Gastrocnemius medialis (tissue), 4 donors: ENCODE measurements at regions not wholly inside any gene's neighbourhood (a gene's known extent, or its start where the extent isn't known, plus 50 kb on each side); places are given as distances from the start of the nearest gene placed in this dataset.
"Not testable (repeated sequence)": the region's sequence is repeated elsewhere in the genome, so short reads cannot be mapped to it uniquely, and the experiment has no call there.

Experiments used
- ATAC-seq, 2 donors: fragments of 150-250 bp; one replicate each; pipeline ENCODE4 v1.9.1; 2016
- DNase-seq, 2 donors: peaks; one replicate each; pipeline ENCODE4 v3.0.0-alpha.2; 2019
- H3K27ac ChIP-seq, 4 donors: fragments of 200-600 bp; sonication (generic); 1 replicate in 1 of 4; 2 replicates in 3 of 4; pipeline ENCODE4 v1.5.1; 2016 to 2018; ENCODE audit warnings: mild to moderate bottlenecking in 2 of 4, moderate library complexity in 1 of 4
- H3K27me3 ChIP-seq, 3 donors: fragments of 200-600 bp; sonication (generic) in 2 of 3; 1 replicate in 1 of 3; 2 replicates in 2 of 3; pipeline versions ENCODE4 v1.5.1 to v1.6.0; 2016 to 2019; ENCODE audit warnings: mild to moderate bottlenecking in 1 of 3, moderate library complexity in 1 of 3
- H3K36me3 ChIP-seq, 2 donors: fragments of 200-600 bp; sonication (generic) in 1 of 2; one replicate each; pipeline ENCODE4 v1.5.1; 2017 to 2018
- H3K4me1 ChIP-seq, 2 donors: fragments of 200-600 bp; sonication (generic) in 1 of 2; one replicate each; pipeline ENCODE4 v1.5.1; 2016 to 2017; ENCODE audit warnings: mild to moderate bottlenecking in 2 of 2
- H3K4me3 ChIP-seq, 4 donors: fragments of 200-600 bp; sonication (generic) in 3 of 4; 1 replicate in 1 of 4; 2 replicates in 3 of 4; pipeline ENCODE4 v1.5.1; 2016 to 2019; ENCODE audit warnings: mild to moderate bottlenecking in 2 of 4
- H3K9me3 ChIP-seq, 3 donors: fragments of 200-600 bp; sonication (generic) in 2 of 3; 1 replicate in 1 of 3; 2 replicates in 2 of 3; pipeline ENCODE4 v1.5.1; 2016 to 2019
- POLR2A ChIP-seq, 2 donors: fragments of 450-650 bp; IDR thresholded peaks; one replicate each; pipeline ENCODE4 v1.6.1; 2017; ENCODE audit warnings: antibody characterized with exemption in 2 of 2, mild to moderate bottlenecking in 2 of 2, moderate library complexity in 2 of 2
- in situ Hi-C, 4 donors: fragments of 200-750 bp; cut with MboI; loops; one replicate each; pipeline versions ENCODE4 v1.15.0 to v1.8.0; 2017; ENCODE audit warnings: low sequenced_read_pairs in 4 of 4
- intact Hi-C: fragments of 100-400 bp; cut with DNase I; formaldehyde crosslinking; loops from one replicate; pipeline ENCODE4 v1.15.1; 2023; ENCODE audit warnings: low total_unique reads
- TF ChIP-seq, protein P1 (sequence below), 5 experiments: fragments of 450-650 bp in 3 of 5; fragments of 200-600 bp in 2 of 5; sonication (generic) in 2 of 5; IDR thresholded peaks in 4 of 5; conservative IDR thresholded peaks in 1 of 5; 1 replicate in 4 of 5; 2 replicates in 1 of 5; pipeline ENCODE4 v1.5.1; 2016 to 2019; ENCODE audit warnings: antibody characterized with exemption in 5 of 5, mild to moderate bottlenecking in 3 of 5, moderate library complexity in 3 of 5

DNA sequence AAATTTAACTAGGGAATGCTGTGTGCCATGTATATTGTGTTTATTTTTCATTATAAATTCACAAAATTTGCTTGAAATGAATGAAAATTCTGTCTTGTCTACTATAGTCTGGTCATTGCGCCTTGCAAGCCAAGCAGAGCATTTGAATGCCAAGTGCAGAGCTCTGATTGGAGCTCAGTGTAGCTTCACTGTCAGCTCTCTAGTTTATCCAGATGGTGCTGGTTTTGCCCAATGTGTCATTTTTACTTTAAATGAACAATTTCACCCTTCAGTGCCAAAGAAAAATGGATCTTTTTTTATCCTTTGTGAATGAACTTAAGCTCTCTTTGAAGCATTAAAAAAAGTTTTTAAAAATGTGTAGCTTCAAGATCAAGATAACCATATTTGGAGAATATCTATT lies 225.6 kb upstream of the CACNA2D1 start:
- H3K4me1 ChIP-seq, result no peaks in the 10 kb centered on the region
- H3K27me3 ChIP-seq, result no peaks in the 10 kb centered on the region
- no peaks in the 10 kb centered on the region for H3K36me3 ChIP-seq
- H3K27ac ChIP-seq, result no peak overlapping the region
- in situ Hi-C loops (no loop called here), intact Hi-C loops (no loop called here)
- no peaks in the 10 kb centered on the region for H3K9me3 ChIP-seq
- no peak overlapping the region for H3K4me3 ChIP-seq
- TF ChIP-seq, protein P1, sequence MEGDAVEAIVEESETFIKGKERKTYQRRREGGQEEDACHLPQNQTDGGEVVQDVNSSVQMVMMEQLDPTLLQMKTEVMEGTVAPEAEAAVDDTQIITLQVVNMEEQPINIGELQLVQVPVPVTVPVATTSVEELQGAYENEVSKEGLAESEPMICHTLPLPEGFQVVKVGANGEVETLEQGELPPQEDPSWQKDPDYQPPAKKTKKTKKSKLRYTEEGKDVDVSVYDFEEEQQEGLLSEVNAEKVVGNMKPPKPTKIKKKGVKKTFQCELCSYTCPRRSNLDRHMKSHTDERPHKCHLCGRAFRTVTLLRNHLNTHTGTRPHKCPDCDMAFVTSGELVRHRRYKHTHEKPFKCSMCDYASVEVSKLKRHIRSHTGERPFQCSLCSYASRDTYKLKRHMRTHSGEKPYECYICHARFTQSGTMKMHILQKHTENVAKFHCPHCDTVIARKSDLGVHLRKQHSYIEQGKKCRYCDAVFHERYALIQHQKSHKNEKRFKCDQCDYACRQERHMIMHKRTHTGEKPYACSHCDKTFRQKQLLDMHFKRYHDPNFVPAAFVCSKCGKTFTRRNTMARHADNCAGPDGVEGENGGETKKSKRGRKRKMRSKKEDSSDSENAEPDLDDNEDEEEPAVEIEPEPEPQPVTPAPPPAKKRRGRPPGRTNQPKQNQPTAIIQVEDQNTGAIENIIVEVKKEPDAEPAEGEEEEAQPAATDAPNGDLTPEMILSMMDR (IDR thresholded peaks at IDR 0.05 in 4 of 5, conservative IDR thresholded peaks at IDR 0.05 in 1 of 5), result no peak
- ATAC-seq (no peak), DNase-seq (no peak)

DNA sequence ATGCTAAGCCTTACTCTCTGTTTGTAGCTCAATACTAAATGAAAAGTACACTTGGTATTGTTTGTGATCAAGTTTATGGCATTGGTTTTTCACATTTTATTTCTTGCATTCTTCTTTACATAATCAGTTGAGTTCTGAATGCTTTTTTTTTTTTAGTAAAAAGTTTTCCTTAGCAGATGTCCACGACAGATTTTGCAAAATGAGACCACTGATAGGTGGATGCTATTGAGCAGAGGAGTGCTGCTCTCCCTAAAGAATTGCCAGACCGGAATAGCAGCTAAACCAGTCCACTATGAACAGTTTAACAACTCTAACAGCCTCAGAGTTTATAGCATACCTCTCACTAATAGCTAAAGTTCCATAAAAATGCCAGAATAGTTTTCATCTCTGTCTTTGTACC lies 225.1 kb upstream of the CACNA2D1 start:
- ATAC-seq, result no peak
- H3K27ac ChIP-seq, result no peak overlapping the region
- no peak for TF ChIP-seq POLR2A (IDR thresholded peaks at IDR 0.05)
- TF ChIP-seq, protein P1 (IDR thresholded peaks at IDR 0.05 in 4 of 5, conservative IDR thresholded peaks at IDR 0.05 in 1 of 5), result no peak
- in situ Hi-C loops (no loop called here), intact Hi-C loops (no loop called here)
- H3K27me3 ChIP-seq, result no peaks in the 10 kb centered on the region
- no peaks in the 10 kb centered on the region for H3K4me1 ChIP-seq
- no peak overlapping the region for H3K4me3 ChIP-seq
- H3K36me3 ChIP-seq, result no peaks in the 10 kb centered on the region
- no peak for DNase-seq
- no peaks in the 10 kb centered on the region for H3K9me3 ChIP-seq

DNA sequence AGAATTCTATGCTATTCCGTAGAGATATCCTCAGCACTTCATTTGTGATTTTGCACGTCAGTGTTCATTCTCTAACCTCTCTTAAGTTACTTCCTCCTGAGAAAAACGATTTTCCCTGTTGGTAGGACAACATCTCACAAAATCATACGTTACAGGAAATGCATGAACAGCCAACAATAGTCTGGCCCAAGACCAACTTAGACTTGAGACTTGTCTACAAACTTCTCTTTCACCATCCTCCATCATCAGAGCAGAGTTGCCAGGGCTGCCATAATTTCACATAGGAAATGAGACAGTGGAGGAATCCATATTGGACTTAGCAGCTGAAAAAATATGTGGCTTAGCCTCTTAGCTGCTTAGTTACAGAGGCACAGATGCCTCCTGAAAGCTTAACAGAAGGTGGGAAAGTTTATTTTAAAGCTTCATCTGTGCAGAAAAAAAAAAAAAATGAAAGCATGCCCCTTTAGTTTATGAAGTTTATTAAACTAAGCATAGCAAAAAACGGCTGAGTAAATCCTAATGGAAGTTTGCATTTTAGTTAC lies 222.5 kb upstream of the CACNA2D1 start:
- Histone ChIP-seq H3K4me1 (no peaks in the 10 kb centered on the region), H3K4me3 (no peak overlapping the region), H3K9me3 (no peaks in the 10 kb centered on the region), H3K27ac (no peak overlapping the region), H3K27me3 (no peaks in the 10 kb centered on the region), H3K36me3 (no peaks in the 10 kb centered on the region)
- no peak for ATAC-seq
- no peak for DNase-seq
- intact Hi-C loops (no loop called here), in situ Hi-C loops (no loop called here)
- TF ChIP-seq, protein P1 (IDR thresholded peaks at IDR 0.05 in 4 of 5, conservative IDR thresholded peaks at IDR 0.05 in 1 of 5), result no peak
- TF ChIP-seq POLR2A (IDR thresholded peaks at IDR 0.05), result no peak

- DNase-seq, result no peak
- Histone ChIP-seq H3K36me3 (no peaks in the 10 kb centered on the region), H3K4me3 (no peak overlapping the region), H3K27me3 (no peaks in the 10 kb centered on the region), H3K9me3 (no peaks in the 10 kb centered on the region), H3K4me1 (no peaks in the 10 kb centered on the region), H3K27ac (no peak overlapping the region)
- ATAC-seq, result no peak
- intact Hi-C loops, result no loop called here
- in situ Hi-C loops, result no loop called here
- TF ChIP-seq POLR2A (IDR thresholded peaks at IDR 0.05), result no peak
- TF ChIP-seq, protein P1 (IDR thresholded peaks at IDR 0.05 in 4 of 5, conservative IDR thresholded peaks at IDR 0.05 in 1 of 5), result no peak
These were observed 212.4 kb upstream of the CACNA2D1 start for GRCh38 chr7:82655965-82656364.

- H3K27ac ChIP-seq, H3K4me1 ChIP-seq, H3K36me3 ChIP-seq, DNase-seq, ATAC-seq, intact Hi-C loops, H3K27me3 ChIP-seq, in situ Hi-C loops, H3K9me3 ChIP-seq, H3K4me3 ChIP-seq: not testable (repeated sequence)
These were observed 206.5 kb upstream of the CACNA2D1 start for GRCh38 chr7:82650095-82650494.
